NK-92 treated with Interleukin-12 subunit alpha and Interleukin-12 subunit beta, amount 100 ng/mL, for 24 hours (cell line): ENCODE measurements at regions not wholly inside any gene's neighbourhood (a gene's known extent, or its start where the extent isn't known, plus 50 kb on each side); places are given as distances from the start of the nearest gene placed in this dataset.

ENCODE experiments used
- DNase-seq: peaks from one replicate; lab custom pipeline; 2025; lab: John Stamatoyannopoulos, UW

DNA sequence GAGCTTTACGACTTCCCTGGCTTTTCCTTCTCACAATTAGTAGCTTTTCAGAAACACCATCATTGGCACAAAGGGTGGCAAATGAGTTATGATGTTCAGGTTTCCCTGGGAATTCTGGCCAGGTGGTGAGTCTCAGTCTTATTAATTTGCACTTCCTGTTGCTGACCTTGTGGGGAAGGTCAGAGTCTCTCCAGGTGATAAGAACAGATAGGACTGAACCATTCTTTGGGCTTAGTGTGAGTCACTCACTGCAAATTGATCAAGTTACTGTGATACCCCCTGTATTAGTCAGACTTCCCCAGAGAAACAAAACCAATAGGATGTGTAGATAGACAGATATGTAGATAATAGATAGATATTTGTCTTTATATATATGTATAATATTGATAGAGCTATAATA is 53.8 kb upstream of the RANBP3L start:
- DNase-seq, result no peak

- DNase-seq, result no peak
Observed at GRCh38 chr5:36356915-36357314, 55.2 kb upstream of the RANBP3L start.

- DNase-seq, result no peak
Observed at GRCh38 chr5:36357391-36357975, 55.8 kb upstream of the RANBP3L start.

- no peak for DNase-seq
Observed at GRCh38 chr5:36359267-36359666, 57.6 kb upstream of the RANBP3L start.

DNA sequence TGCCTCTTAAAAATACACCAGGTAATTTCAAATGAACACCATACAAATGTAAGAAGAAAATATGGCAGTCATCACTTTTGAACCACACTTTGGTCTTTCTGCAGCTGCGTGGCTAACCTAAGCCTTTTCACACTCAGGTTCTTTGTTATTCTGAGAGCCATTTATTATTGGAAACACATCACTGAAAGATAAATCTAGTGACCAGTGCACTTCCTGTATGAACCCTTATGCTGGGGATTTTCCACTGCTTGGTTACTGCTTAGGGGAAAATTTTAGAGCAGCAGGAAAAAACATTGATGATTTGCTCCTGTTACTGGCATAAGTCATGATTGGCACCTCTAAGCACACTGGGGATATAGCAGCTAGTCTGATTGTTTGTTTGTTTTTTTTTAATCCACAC is 58.6 kb upstream of the RANBP3L start:
- no peak for DNase-seq

GRCh38 chr5:36363101-36363500 is 61.4 kb upstream of the RANBP3L start:
- no peak for DNase-seq

DNA sequence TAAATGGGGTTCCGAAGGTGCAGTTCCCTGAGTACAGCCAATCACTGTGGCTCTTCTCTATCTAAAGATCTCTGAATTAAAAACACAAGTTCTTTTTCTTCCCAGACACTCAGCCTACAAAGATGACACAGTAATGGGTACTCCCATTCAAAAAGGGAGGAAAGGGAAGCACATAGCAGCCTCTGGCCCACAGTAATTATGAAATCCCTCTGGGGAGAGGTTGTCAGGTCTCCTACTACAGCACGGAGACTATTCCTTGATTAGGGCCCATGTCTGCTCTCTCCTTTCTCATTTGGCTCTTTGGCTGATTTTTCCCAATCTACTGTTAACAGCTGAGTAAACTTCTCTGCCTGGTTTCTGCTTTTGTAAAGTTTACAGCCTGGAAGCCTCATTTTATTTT is 62.0 kb upstream of the RANBP3L start:
- no peak for DNase-seq

GRCh38 chr5:36364473-36364872 is 62.8 kb upstream of the RANBP3L start:
- DNase-seq, result no peak

- no peak for DNase-seq
Observed at GRCh38 chr5:36365896-36366295, 64.2 kb upstream of the RANBP3L start.

GRCh38 chr5:36366883-36367282 is 65.2 kb upstream of the RANBP3L start:
- DNase-seq, result no peak

- no peak for DNase-seq
Observed at GRCh38 chr5:36367524-36367923, 65.8 kb upstream of the RANBP3L start.

GRCh38 chr5:36369219-36369690 is 67.6 kb upstream of the RANBP3L start:
- DNase-seq, result no peak

- no peak for DNase-seq
Observed at GRCh38 chr5:36370073-36370472, 68.4 kb upstream of the RANBP3L start.

DNA sequence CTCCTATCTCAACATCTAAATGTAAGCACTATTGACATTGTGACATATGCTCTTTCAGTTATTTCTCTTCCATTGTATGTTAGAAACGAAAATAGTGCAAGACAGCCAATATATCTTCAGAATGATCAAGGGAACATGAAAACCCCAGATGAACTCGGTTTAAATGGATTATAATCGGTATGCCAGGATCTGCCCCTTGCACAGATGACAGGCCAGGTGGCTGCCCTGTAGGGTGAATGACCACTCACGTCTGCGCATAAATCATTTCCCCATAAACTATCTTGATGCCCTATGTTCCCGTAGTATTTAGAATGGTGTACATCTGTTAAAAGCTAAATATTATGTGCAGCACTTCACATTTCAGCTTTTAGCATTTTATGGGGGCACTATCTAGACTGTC is 69.7 kb upstream of the RANBP3L start:
- no peak for DNase-seq

DNA sequence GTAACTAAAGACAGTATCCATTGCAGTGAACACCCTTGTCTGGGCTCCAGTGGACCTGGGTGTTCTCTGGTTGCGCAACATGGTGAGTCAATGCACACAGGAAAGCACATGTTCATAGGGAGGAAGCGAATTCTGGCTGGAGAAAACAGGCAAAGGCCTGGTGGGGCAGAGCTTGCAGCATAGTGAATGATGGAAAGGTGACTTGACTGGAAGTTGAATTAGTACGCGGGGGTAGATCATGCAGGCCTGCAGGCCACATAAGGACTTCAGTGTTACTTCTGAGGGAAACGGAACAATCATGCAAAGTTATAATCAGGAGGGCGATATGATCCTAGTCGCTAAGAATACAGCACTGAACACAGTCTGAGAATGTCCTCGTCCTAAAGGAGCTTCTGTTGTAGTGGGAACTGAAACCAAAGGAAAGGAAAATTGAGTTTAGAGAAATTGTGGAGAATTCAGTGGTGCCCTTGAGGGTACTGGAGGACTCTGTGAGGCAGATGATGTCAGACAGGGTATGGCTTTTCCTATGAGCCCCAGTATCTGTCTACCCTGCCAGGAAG is 71.9 kb upstream of the RANBP3L start:
- peak; percentile 10 for DNase-seq

GRCh38 chr5:36374266-36374862 is 72.7 kb upstream of the RANBP3L start:
- DNase-seq, result no peak

DNA sequence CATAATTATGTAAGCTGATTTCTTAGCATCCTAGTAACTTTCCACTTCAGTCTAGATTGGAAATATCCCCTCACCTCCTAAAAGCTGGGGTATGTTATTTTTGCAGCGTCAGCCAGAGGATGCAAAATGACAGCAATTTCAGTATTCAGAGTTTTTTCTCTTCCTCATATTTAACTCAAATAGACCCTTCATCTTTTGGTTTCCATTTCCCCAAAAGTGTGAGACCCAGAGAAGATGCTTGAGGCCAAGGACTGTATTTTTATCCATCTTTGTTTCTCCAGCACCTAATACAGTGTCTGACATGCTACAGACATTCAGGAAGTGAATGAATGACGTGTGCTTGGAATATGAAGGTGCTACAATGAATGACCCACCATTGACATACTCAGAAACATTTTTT is 75.5 kb upstream of the RANBP3L start:
- DNase-seq, result no peak

DNA sequence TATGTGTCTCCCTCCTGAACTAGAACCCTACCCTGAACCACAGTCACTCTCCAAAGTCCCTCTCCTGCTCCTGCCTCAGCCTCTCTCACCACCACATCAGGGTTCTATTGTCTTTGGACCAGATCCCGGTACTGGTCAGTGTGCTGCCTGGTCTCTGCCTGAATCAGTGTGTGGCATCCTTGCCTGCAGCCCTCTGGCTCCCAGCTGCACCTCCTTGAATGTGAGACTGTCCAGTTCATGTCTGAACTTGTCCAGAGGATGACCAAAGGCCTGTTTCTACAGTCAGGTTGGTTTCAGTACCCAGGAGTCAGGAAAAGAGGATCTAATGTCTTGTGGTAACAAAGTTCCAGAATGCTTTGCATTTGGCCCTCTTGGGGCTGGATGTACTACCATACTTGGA is 76.8 kb upstream of the RANBP3L start:
- no peak for DNase-seq

GRCh38 chr5:36382890-36383289 is 81.2 kb upstream of the RANBP3L start:
- DNase-seq, result no peak

DNA sequence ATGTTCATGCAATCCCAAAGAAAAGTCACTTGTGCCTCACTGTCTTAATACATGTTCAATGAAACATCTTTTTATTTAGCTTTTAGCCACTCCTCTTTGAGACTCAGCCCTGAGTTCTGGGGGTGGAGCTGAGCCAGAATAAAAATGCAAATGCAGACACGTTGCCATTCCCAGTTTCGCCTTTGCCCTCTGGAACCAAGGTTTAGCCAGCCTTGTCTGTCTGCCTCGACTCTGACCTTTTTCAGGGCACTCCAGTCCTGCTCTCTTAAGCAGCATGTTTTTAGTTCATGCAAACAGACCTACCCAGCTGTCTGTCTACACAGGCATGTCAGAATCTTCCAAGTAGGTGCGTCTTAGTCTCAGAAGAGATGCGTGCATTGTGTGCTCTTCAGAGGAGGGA is 82.2 kb upstream of the RANBP3L start:
- DNase-seq, result no peak

DNA sequence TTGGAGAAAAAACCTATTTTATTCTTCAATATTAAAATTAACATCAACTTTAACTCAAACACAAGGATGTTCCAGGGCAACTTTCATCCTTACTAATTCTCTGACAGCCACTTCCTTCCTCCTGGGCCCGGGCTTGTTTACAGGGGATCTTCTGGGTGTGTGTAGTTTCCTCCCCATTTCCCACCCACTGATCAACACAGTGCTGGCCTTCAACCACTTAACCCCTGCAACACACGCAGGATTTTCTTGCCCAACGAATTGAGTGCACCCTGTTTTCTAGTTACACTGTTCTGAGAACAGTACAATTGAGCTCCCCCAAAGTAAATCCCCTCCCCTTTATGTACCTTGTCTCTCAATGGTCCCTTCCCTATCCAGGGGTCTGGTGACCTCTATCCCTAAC is 83.1 kb upstream of the RANBP3L start:
- DNase-seq, result no peak

DNA sequence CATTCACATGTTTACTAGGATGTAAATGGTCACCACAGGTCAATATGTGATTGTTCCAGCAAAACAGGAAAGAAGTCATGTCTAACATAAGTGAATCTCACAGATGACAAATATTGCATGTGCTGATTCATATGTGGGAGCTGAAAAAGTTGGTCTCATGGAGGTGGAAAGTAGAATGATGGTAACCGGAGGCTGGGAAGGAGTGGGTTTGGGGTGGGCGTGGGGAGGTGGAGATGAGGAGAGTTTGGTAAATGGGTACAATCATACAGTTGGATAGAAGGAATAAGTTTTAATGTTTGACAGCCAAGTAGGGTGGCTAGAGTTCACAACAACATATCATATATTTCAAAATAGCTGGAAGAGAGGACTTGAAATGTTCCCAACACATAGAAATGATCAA is 83.8 kb upstream of the RANBP3L start:
- DNase-seq, result no peak

DNA sequence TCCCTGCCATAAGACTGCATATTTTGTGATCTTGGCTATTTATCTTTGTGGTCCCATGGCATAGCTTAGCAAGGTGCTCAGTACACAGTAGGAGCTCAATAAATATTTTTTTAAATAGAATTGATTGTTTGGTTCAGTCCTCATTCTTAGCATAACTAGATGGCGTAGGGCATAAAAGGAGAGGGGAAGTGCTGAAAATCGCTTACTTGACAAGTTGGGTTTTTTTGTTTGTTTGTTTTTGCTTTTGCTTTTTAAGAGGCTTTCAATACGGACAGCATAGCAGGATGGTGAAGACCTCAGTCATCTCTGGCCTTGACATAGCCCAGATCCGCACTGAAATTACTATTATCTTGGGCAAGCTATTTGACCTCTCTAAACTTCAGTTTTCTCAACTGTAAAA is 86.6 kb upstream of the RANBP3L start:
- no peak for DNase-seq

- DNase-seq, result no peak
Observed at GRCh38 chr5:36389245-36389644, 87.5 kb upstream of the RANBP3L start.
